ENCODE measurements at regions not wholly inside any gene's neighbourhood (a gene's known extent, or its start where the extent isn't known, plus 50 kb on each side); places are given as distances from the start of the nearest gene placed in this dataset.
A peak's percentile ranks its signal among the peaks of the same experiment; 100 is the strongest.

DNA sequence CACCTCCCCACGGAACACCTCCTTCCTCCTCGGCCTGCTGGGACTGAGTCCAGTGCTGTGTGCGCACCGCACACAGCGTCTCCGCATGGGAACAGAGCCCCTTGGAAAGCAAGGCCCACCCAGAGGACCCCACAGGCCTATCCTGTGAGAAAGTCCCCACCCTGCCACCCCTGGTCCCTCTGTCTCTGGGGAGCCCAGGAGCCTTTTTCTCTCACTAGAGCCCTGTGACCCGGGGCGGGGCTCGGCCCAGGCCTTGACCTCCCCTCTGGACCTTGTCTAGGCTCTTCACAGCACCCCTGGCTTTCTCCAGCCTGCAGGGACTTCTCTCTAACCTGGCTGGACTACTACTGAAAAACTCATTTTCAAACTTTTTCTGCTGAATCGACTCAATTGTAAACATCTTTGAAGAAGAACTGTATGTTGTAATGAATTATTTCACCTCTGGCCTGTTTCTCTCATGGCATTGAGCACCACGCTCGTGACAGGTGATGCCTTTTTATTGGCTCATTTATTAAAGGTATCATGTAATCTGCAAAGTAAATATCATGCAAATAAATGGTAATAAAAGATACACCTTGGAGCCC is 89.2 kb downstream of the IRX1 start:
- H3K36me3 ChIP-seq (ENCODE audit: control insufficient read depth, low read depth, low read length): no peaks in the 10 kb centered on the region
- no peaks in the 10 kb centered on the region for H3K27me3 ChIP-seq (ENCODE audit: control insufficient read depth, insufficient read depth, low read length)
- no peaks in the 10 kb centered on the region for H3K9me3 ChIP-seq (ENCODE audit: control insufficient read depth, low read depth, low read length)
- no peak overlapping the region for H3K4me3 ChIP-seq (ENCODE audit: low read length)
- H3K4me1 ChIP-seq (ENCODE audit: control insufficient read depth, low read depth, low read length): peaks cover 9% of the 10 kb centered on the region
- H3K27ac ChIP-seq (ENCODE audit: low read length): no peak overlapping the region
- no peak overlapping the region for H3K9ac ChIP-seq (ENCODE audit: low read length)

- Histone ChIP-seq H3K27me3 (ENCODE audit: control insufficient read depth, insufficient read depth, low read length) (no peaks in the 10 kb centered on the region), H3K36me3 (ENCODE audit: control insufficient read depth, low read depth, low read length) (no peaks in the 10 kb centered on the region), H3K4me1 (ENCODE audit: control insufficient read depth, low read depth, low read length) (no peaks in the 10 kb centered on the region), H3K4me3 (ENCODE audit: low read length) (no peak overlapping the region), H3K9ac (ENCODE audit: low read length) (no peak overlapping the region), H3K27ac (ENCODE audit: low read length) (no peak overlapping the region), H3K9me3 (ENCODE audit: control insufficient read depth, low read depth, low read length) (no peaks in the 10 kb centered on the region)
Observed at GRCh38 chr5:3694819-3695218, 99.2 kb downstream of the IRX1 start.

DNA sequence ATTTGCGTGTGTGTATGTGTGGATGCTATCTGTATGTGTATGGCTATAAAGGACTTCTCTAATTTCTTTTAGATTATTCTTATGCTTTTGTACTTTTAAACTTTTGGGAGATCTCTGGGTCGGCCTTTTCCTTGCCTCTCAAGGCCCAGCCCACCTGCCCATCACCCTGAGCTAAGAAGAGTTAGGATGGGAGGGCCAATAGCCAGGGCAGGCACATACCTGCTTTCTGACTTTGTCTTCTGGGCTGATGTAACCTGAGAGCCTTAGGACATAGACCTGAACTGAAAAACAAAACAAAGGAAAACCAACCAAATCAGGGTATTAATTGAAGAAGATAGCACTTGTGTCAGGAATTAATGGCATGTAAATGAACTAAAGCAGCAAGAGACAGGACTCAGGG is 100.2 kb downstream of the IRX1 start:
- Histone ChIP-seq H3K27ac (ENCODE audit: low read length) (no peak overlapping the region), H3K36me3 (ENCODE audit: control insufficient read depth, low read depth, low read length) (no peaks in the 10 kb centered on the region), H3K9ac (ENCODE audit: low read length) (no peak overlapping the region), H3K4me1 (ENCODE audit: control insufficient read depth, low read depth, low read length) (no peaks in the 10 kb centered on the region), H3K27me3 (ENCODE audit: control insufficient read depth, insufficient read depth, low read length) (no peaks in the 10 kb centered on the region), H3K9me3 (ENCODE audit: control insufficient read depth, low read depth, low read length) (no peaks in the 10 kb centered on the region), H3K4me3 (ENCODE audit: low read length) (no peak overlapping the region)

GRCh38 chr5:3698412-3698811 is 102.8 kb downstream of the IRX1 start:
- no peak overlapping the region for H3K9ac ChIP-seq (ENCODE audit: low read length)
- peaks cover 9% of the 10 kb centered on the region for H3K4me1 ChIP-seq (ENCODE audit: control insufficient read depth, low read depth, low read length)
- no peak overlapping the region for H3K27ac ChIP-seq (ENCODE audit: low read length)
- no peaks in the 10 kb centered on the region for H3K27me3 ChIP-seq (ENCODE audit: control insufficient read depth, insufficient read depth, low read length)
- H3K4me3 ChIP-seq (ENCODE audit: low read length): no peak overlapping the region
- H3K36me3 ChIP-seq (ENCODE audit: control insufficient read depth, low read depth, low read length): no peaks in the 10 kb centered on the region
- H3K9me3 ChIP-seq (ENCODE audit: control insufficient read depth, low read depth, low read length): no peaks in the 10 kb centered on the region

DNA sequence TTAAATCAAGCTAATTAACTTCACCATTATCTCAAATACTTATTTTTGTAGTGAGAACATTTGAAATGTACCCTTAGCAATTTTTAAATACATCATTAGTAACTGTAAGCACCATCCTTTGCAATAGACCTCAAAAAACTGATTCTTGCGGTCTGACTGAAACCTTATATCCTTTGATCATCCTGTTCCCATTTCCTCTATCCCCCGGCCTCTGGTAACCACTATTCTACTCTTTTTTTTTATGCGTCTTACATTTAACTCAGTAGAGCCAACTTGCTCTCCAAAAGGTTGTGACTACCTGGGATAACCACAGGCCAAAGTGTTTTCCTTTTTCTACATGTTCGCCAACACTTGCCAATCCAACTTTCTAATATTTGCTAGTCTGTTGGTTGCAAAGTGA is 106.1 kb downstream of the IRX1 start:
- Histone ChIP-seq H3K9me3 (ENCODE audit: control insufficient read depth, low read depth, low read length) (no peaks in the 10 kb centered on the region), H3K4me1 (ENCODE audit: control insufficient read depth, low read depth, low read length) (peaks cover 9% of the 10 kb centered on the region), H3K9ac (ENCODE audit: low read length) (no peak overlapping the region), H3K4me3 (ENCODE audit: low read length) (no peak overlapping the region), H3K36me3 (ENCODE audit: control insufficient read depth, low read depth, low read length) (no peaks in the 10 kb centered on the region), H3K27me3 (ENCODE audit: control insufficient read depth, insufficient read depth, low read length) (no peaks in the 10 kb centered on the region), H3K27ac (ENCODE audit: low read length) (no peak overlapping the region)

GRCh38 chr5:3704661-3705060 is 109.0 kb downstream of the IRX1 start:
- Histone ChIP-seq H3K27me3 (ENCODE audit: control insufficient read depth, insufficient read depth, low read length) (no peaks in the 10 kb centered on the region), H3K4me3 (ENCODE audit: low read length) (no peak overlapping the region), H3K27ac (ENCODE audit: low read length) (no peak overlapping the region), H3K9ac (ENCODE audit: low read length) (no peak overlapping the region), H3K4me1 (ENCODE audit: control insufficient read depth, low read depth, low read length) (peaks cover 23% of the 10 kb centered on the region), H3K9me3 (ENCODE audit: control insufficient read depth, low read depth, low read length) (no peaks in the 10 kb centered on the region), H3K36me3 (ENCODE audit: control insufficient read depth, low read depth, low read length) (no peaks in the 10 kb centered on the region)

- Histone ChIP-seq H3K9ac (ENCODE audit: low read length) (peak overlapping the region; percentile 8), H3K36me3 (ENCODE audit: control insufficient read depth, low read depth, low read length) (no peaks in the 10 kb centered on the region), H3K4me3 (ENCODE audit: low read length) (peak overlapping the region; percentile 44), H3K27me3 (ENCODE audit: control insufficient read depth, insufficient read depth, low read length) (no peaks in the 10 kb centered on the region), H3K4me1 (ENCODE audit: control insufficient read depth, low read depth, low read length) (peaks cover 19% of the 10 kb centered on the region), H3K27ac (ENCODE audit: low read length) (peak overlapping the region; percentile 19), H3K9me3 (ENCODE audit: control insufficient read depth, low read depth, low read length) (no peaks in the 10 kb centered on the region)
Observed at GRCh38 chr5:3709068-3709716, 113.6 kb downstream of the IRX1 start.

DNA sequence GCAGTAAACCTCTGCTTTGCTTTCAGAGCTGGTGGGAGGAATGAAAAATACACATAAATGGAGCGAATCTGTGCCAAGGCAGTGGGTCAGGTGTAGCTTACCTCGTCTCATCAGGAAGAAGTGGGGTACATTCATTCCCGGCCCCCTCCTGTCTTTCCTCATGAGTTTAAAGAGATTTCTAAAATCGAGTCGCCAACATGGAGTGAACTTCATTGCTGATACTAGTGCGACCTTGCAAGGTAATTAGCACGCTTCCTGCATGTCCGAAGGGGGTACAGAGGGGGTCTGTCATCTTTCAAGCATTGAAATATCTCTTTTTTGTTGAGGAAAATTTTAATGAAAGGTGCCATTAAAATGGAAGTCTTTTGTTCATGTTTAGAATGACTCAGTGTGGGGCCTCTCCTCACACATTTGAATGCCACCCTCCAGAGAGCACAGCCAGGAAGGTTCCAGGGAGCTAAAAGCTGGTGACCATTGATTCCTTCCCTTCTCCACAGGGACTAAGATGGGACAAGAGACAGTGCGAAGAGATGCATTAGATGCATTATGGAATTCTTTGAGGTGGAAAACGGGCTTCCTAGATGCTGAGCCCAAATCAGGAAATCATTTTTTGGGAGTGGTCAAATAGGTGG is 114.2 kb downstream of the IRX1 start:
- no peak overlapping the region for H3K27ac ChIP-seq (ENCODE audit: low read length)
- H3K27me3 ChIP-seq (ENCODE audit: control insufficient read depth, insufficient read depth, low read length): no peaks in the 10 kb centered on the region
- peak overlapping the region; percentile 44 for H3K4me3 ChIP-seq (ENCODE audit: low read length)
- peak overlapping the region; percentile 8 for H3K9ac ChIP-seq (ENCODE audit: low read length)
- no peaks in the 10 kb centered on the region for H3K9me3 ChIP-seq (ENCODE audit: control insufficient read depth, low read depth, low read length)
- no peaks in the 10 kb centered on the region for H3K36me3 ChIP-seq (ENCODE audit: control insufficient read depth, low read depth, low read length)
- H3K4me1 ChIP-seq (ENCODE audit: control insufficient read depth, low read depth, low read length): peaks cover 19% of the 10 kb centered on the region

DNA sequence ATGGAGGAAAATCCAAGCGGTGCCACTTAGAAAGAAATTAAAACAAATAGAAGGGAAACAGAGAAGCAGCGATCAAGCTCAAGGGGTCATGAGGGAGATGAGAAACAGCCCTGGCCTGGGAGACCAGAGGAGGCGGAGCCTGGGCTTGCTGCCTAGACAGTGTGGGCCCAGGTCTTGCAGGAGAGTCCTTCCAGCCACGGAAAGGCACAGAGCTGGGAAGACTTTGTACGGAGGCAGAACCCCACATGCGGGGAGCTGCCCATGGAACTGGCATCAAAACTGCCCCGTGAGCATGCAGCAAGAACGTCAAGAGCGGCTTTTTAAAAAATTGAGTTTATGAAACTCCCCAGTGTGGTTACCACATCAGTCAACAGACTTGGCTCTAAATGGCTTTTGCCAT is 119.4 kb downstream of the IRX1 start:
- H3K27me3 ChIP-seq (ENCODE audit: control insufficient read depth, insufficient read depth, low read length): no peaks in the 10 kb centered on the region
- H3K36me3 ChIP-seq (ENCODE audit: control insufficient read depth, low read depth, low read length): no peaks in the 10 kb centered on the region
- peaks cover 2% of the 10 kb centered on the region for H3K4me1 ChIP-seq (ENCODE audit: control insufficient read depth, low read depth, low read length)
- H3K9me3 ChIP-seq (ENCODE audit: control insufficient read depth, low read depth, low read length): no peaks in the 10 kb centered on the region
- H3K4me3 ChIP-seq (ENCODE audit: low read length): no peak overlapping the region
- no peak overlapping the region for H3K27ac ChIP-seq (ENCODE audit: low read length)
- no peak overlapping the region for H3K9ac ChIP-seq (ENCODE audit: low read length)

DNA sequence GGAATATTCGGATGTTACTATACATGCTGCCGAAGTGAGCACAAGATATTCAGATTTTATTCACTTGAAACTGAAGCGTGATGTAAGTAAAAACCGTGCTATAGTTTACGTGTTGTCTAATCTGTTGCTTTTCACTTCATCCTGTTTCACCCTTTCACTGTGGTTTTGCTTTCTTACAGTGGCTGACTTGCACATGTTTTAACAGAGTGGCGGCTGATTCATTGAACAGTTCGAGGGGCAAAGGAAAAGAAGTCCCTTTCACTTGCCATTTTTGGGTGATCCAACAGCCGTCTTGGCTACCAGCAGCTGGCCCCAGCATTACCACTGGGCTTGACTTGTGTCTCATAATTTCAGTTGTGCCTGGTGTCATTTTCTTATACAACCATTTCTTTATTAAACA is 134.0 kb downstream of the IRX1 start:
- Histone ChIP-seq H3K27ac (ENCODE audit: low read length) (no peak overlapping the region), H3K4me3 (ENCODE audit: low read length) (no peak overlapping the region), H3K9me3 (ENCODE audit: control insufficient read depth, low read depth, low read length) (no peaks in the 10 kb centered on the region), H3K4me1 (ENCODE audit: control insufficient read depth, low read depth, low read length) (no peaks in the 10 kb centered on the region), H3K36me3 (ENCODE audit: control insufficient read depth, low read depth, low read length) (no peaks in the 10 kb centered on the region), H3K27me3 (ENCODE audit: control insufficient read depth, insufficient read depth, low read length) (no peaks in the 10 kb centered on the region), H3K9ac (ENCODE audit: low read length) (no peak overlapping the region)

GRCh38 chr5:3734632-3735031 is 139.0 kb downstream of the IRX1 start:
- H3K9ac ChIP-seq (ENCODE audit: low read length): no peak overlapping the region
- H3K27ac ChIP-seq (ENCODE audit: low read length): no peak overlapping the region

GRCh38 chr5:3736466-3736865 is 140.8 kb downstream of the IRX1 start:
- H3K27ac ChIP-seq (ENCODE audit: low read length): no peak overlapping the region
- no peak overlapping the region for H3K9ac ChIP-seq (ENCODE audit: low read length)
- H3K9me3 ChIP-seq (ENCODE audit: control insufficient read depth, low read depth, low read length): no peaks in the 10 kb centered on the region

More at GRCh38 chr5:3734632-3735031, 139.0 kb downstream of the IRX1 start:
- Histone ChIP-seq H3K27me3 (ENCODE audit: control insufficient read depth, insufficient read depth, low read length) (no peaks in the 10 kb centered on the region), H3K4me3 (ENCODE audit: low read length) (no peak overlapping the region), H3K36me3 (ENCODE audit: control insufficient read depth, low read depth, low read length) (no peaks in the 10 kb centered on the region), H3K9me3 (ENCODE audit: control insufficient read depth, low read depth, low read length) (no peaks in the 10 kb centered on the region), H3K4me1 (ENCODE audit: control insufficient read depth, low read depth, low read length) (no peaks in the 10 kb centered on the region)

More at GRCh38 chr5:3736466-3736865, 140.8 kb downstream of the IRX1 start:
- H3K4me1 ChIP-seq (ENCODE audit: control insufficient read depth, low read depth, low read length): no peaks in the 10 kb centered on the region
- no peaks in the 10 kb centered on the region for H3K27me3 ChIP-seq (ENCODE audit: control insufficient read depth, insufficient read depth, low read length)
- H3K4me3 ChIP-seq (ENCODE audit: low read length): no peak overlapping the region
- no peaks in the 10 kb centered on the region for H3K36me3 ChIP-seq (ENCODE audit: control insufficient read depth, low read depth, low read length)
